GM18858 (cell line): ENCODE measurements at regions not wholly inside any gene's neighbourhood (a gene's known extent, or its start where the extent isn't known, plus 50 kb on each side); places are given as distances from the start of the nearest gene placed in this dataset.

Experiments
- ATAC-seq: cut with Tn5 transposase; IDR thresholded peaks from one replicate; pipeline ENCODE4 v1.9.1; 2021; ENCODE audit not compliant: unreplicated experiment

DNA sequence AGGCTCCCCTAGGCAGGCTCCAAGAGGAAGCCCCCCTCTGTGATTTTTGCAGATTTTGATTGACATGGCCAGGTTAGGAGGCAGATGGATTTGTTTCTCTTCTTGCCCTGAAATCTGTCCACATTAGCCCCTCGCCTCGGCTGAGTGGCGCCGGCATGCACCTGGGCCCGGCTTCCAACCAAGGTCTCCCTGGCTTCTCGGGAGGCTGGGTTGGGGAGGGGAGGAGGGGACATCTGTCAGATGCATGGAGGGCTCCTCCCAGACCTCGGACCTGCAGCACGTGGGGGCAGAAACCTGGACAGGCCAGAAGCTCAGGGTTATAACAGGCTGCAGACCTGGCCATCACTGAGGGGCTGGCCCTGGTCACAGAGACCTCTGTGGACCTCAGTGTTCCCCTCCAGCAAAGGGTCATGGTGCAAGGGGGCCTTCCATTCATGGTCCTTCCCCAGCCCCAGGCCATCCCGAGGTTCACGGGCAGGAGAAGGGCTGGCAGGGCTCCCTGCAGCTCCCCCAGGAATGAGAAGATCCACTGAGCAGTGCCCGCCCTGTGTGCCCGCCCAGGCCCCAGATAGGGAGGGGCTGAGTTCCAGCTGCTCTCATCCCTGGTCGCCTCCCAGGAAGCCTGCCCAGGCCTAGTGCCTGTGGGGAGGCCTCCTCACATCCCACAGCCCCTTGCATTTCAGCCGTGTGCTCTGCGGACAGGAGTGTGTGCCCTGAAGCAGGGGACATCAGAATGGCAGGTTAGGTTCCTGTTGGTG lies 747.8 kb downstream of the BRD1 start:
- ATAC-seq: no peak

DNA sequence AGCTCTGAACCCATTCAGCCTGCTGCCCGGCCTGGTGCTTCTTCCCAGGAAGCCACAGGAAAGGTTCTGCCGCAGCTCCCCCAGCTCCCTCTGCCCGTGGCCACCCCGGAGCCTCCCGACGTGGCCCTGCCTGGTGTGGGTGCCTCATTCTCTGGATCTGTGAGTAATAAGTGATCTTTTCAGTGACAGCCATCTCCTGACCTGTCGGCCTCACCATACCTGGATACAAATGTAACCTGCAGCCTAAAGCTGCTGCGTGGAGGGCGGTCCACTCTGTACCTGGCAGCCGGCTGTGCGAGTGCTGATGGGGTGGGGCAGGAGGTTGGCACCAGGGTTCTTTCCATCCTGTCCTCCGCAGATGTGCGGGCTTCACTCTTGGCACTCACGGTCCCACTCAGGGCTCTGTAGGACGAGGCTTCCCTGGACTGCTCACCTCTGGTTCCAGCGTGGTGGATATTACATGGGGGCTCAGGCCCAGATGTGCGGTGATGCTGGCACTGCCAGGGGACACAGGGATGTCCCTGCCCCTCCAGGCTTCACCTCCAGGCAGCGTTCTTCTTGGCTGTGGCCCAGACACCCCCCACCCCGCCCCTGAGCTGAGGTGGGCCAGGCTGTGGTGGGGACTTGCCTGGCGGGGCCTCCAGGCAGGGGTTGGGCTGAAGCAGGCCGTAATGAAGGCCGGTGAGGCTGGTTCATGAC lies 748.5 kb downstream of the BRD1 start:
- ATAC-seq: no peak

DNA sequence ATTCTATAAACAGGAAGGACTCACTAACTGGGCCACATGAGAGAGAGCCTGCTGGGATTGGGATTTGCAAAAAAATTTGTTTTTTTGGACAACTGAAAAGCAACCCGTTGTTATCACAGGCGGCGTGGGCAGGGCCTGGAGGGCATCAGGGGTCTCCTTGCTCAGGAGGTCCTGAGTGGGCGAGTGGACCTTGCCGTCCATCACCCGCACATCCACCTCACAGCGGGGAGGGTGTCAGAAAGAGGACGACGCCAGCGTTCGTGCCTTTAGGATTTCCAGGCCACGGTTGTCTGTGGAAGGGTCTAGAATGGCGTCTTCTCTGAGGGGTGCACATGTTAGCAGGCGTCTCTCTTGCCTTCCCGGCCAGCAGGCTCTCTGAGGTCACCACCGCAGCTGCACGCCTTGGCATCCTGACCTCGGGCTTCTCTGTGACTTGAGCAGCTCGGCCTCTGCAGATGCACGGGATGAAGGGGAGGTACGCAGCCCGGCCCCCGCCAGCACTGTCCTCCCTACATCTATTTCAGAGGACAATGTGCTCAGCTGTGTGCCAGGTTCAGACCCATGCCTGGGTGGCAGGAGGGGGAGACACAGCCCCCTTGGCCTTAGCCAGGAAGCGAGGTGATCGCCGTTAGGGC lies 749.5 kb downstream of the BRD1 start:
- no peak for ATAC-seq

DNA sequence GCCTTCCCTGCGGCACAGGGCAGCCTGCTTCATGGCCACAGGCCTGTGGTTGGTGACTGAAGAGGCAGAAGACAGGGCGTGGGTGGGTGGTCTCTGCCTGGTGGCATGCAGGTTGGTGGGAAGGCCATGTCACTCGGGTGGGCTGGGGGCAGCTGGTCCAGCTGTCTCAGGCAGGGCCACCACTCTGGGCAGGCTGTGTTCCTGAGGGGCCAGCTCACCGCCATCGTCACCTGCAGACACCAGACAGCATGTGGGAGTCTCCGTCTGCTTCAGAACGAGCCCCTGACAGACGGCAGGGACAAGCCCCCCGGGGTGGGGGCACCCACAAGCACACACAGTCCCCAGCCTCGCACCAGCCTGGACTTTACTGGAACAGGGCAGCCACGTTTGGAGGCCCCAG lies 750.1 kb downstream of the BRD1 start:
- no peak for ATAC-seq

DNA sequence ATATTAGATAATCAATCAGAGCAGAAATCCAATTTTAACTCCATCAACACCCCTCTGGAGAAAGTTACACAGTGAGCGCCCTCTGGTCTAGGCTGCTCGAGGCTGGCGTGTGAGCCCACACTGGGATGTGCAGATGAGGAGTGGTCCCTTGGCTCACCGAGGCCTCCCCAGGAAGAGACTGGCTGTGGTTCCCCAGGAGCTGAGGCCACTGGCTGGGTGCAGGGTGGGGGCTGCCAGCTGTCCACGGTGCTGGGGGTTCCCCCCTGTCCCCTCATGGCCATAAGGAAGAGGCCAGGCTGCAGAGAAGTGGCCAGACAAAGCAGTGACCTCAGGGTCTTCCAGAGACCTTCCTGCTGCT lies 750.7 kb downstream of the BRD1 start:
- no peak for ATAC-seq

DNA sequence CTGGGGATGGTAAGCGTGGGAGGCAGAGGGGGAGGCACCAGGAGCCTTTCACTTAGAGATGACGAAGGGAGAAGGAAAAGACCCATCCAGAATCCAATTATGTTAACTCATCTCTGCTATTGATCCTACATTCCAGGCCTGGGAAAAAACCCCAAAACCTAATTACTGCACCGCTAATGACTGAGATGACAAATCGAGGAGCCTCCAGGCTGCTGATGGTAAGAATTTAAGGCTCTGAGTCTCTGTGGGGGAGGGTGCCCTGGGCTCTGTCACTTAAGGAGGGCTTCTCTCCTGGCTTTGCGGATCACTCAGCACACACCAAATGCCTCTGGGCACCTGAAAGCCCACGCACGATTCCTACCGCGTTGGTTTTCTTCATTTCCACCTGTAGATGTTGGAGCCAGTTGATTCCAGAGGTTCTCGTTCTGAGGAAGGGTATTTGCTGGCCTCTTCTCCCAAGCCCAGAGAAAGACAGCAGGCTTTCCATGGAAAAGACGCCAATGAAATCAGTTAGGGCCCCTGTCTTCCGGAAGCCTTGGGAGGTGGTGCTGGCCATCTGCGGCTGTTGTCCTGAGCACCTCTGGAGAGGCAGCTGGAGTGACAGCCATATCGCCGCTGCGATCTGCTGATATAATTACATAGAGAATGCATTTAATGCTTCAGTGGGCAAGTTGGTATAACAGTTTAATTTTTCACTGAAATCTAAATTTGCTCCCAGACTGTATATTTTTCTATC lies 751.2 kb downstream of the BRD1 start:
- no peak for ATAC-seq

DNA sequence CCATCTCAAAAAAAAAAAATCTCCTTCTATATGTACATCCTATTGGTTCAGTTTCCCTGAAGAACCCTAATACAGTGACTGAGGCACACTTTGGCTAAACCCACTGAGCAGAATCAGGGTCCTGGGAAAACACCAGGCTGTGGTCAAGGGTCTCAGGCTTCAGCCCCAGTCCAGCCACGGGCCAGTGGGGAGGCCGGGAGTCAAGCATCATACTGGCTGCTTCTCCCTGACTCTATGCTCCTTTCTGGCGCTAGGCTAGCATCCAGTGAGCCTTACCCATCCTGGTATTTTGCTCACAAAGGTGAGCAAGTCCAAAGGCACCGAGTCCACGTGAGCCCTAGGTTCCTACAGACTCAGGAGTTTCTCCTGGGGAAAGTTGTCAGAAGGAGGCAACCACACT lies 752.5 kb downstream of the BRD1 start:
- ATAC-seq: no peak

DNA sequence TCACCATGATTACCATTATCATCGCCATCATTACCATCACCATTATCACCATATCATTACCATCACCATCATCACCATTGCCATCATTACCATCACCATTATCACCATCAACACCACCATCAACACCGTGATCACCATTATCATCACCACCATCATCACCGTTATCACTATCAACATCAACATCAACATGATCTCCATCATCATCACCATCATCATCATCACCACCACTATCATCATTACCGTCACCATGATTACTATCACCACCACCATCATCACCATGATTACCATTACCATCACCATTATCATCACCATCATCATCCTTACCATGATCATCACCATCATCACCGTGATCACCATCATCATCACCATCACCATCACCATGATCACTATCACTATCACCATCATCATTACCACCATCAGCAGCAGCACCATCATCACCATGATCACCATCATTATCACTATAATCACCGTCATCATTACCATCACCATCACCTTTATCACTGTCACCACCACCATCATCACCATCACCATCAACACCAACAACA lies 753.7 kb downstream of the BRD1 start:
- ATAC-seq: no peak

DNA sequence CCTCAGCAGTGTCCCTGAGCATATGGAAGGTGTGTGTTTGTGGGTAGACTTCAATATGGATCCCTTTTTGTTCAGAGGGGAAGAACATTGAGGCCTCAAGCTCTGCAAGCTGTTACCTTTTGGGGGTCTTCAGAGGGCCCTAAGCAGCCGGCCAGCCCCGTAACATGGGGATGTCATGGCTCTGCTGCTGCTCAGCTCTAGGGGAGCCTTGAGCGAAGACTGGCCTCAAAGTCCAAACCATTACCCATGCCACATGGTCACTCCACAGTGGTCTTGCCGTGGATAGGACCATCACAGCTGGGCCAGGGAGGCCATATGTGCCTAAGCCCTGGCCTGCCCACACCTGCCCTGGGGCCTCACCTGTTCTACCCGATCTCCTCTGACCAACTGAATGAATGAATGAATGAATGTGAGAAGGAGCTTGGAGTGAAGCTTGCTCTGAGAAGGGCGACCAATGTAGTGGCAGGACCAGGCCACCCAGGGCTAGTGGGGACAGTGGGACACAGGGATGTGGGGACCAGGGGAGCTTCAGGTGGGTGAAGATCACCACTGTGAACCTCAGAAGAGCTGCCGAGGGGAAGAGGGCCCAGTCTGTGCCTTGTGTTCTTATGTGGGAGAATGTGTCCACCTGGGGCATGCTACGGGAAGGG lies 754.6 kb downstream of the BRD1 start:
- no peak for ATAC-seq

DNA sequence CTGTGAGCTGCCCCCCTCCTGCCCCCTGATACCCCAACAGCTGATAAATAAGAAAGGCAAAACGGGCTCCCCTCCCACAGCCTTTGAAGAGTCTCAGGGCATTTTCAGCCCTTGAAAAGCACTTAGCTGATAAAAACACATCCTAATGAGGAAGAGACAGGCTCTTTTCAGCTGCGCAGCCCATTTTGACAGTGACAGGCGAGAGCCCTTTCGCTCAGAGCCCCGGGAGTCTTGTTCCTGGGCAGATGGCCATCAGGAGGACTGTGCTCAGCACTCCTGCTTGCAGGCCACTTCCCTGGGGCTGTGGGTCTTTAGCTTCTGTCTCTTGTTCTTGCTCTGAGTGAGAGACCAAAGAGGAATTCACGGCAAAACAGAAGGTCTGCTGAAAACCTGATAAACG lies 757.2 kb downstream of the BRD1 start:
- no peak for ATAC-seq

DNA sequence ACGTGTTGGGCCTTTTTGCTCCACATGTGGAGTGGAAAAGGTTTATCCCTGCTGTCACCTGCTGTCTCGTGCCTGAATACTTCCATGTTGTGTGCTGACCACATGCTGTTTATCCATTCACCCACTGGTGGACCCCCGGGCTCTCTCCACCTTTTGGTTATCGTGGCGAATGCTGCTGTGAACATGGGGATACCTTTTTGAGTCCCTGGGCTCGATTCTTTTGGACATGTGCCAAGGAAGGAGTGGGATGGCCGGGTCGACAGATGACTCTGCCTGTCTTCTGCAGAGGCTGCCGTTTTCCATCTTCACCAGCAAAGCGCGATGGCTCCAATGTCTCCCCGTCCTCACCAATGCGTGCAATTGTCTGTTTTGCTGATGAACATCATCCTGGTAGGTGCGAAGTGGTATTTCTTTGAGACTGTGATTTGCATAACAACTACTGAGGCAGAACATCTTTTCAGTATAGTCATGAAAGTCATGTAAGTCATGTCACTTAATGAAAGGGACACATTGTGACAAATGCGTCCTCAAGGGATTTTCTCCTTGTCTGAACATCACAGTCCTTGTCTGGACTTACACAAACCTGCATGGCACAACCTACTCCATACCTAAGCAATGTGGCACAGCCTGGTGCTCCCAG lies 758.7 kb downstream of the BRD1 start:
- ATAC-seq: no peak

DNA sequence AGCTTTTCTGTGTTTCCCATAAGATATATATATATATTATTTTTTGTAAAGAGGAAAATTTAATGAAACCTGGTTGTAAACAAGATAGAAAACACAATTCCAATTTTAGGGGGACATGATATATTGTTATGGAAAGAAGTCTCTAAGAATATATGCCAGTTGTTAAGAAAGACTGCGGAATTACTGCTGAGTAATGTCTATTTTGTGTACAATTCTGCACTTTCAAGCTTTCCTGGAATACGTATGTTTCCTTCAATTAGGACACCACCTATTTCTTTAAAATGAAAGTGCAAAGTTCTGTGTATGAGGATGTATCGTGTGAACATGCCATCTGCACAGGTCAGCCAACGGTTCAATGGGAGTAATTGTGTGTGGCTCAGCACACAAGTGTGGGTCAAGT lies 760.2 kb downstream of the BRD1 start:
- no peak for ATAC-seq

DNA sequence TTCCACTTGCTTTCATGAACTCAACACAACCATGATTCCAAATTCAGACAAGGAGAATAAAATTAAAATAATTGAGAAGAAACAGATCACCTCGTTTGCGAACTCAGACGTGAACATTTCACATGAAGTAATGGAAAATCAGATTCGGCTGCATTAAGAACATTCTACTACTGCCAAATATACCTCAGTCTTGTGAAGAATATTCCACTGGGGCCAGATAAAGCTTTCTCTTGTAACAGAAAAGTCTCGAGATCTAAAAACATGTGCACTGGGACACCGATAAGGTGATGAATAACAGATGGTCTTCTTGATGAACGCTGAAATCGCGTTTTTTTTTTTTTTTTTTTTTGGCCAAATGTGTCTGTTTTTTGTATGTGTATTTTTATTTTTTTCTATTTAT lies 761.1 kb downstream of the BRD1 start:
- ATAC-seq: no peak

DNA sequence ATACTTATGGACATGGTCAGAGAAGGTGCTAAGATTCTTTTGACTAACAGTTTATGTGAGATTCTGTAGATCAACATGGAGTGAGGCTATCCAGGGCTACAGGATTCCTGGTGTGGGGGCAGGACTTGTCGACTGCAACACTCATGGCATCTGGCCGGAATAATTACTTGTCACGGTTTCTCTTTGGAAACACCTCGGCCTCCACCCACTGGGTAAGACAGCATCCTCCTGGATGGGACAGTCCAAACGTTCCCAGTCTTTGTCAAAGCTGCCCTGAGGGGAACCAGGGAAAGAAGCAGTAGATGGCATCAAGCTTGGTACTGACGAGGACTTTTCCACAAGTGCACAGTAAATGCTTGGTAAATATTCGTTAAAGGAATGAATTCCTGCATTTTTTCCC lies 762.8 kb downstream of the BRD1 start:
- no peak for ATAC-seq

DNA sequence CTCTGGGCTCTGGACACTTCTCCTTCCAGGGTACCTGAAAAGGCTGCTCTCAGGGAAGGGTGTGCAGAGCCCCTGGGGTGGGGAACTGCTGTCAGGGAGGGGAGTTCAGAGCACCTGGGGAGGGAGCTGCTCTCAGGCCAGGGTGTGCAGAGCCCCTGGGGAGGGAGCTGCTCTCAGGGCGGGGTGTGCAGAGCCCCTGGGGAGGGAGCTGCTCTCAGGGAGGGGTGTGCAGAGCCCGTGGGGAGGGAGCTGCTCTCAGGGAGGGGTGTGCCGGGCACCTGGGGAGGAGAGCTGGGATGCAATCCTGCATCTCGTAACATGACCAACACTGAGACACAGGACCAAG lies 764.2 kb downstream of the BRD1 start:
- no peak for ATAC-seq

DNA sequence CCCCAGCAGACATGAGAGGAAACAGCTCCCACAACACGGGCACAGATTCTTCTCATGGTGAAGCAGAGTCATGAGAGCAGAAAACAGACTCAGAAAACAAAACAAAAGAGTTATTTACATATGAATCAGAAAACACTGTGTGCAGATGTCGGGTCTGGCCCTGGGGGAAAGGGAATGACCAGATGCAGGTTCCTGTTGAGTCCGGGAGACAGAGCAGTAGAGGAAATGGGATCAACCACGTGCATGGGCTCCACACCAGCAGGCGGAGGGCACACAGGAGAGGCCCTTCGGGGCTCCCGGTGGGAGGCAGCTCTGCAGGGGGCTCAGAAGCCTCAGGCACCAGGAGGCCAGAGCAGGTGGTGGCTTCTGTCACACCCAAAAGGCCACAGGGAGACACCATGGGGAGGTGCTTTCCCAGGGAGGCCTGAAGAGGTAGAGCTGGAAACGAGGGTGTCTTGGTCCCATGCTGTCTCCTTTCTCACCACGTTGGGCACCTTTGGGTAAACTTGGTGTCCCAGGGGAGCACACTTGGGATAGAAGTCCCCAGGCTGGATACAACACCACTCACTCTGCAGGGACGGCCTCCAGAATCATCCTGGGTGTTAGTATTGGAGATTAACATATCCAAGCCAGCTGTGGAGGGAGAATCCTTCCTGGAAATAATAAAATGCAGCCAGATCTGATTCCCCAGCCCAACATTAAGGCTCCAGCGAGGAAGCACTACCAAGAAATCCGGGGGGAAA lies 764.7 kb downstream of the BRD1 start:
- no peak for ATAC-seq

DNA sequence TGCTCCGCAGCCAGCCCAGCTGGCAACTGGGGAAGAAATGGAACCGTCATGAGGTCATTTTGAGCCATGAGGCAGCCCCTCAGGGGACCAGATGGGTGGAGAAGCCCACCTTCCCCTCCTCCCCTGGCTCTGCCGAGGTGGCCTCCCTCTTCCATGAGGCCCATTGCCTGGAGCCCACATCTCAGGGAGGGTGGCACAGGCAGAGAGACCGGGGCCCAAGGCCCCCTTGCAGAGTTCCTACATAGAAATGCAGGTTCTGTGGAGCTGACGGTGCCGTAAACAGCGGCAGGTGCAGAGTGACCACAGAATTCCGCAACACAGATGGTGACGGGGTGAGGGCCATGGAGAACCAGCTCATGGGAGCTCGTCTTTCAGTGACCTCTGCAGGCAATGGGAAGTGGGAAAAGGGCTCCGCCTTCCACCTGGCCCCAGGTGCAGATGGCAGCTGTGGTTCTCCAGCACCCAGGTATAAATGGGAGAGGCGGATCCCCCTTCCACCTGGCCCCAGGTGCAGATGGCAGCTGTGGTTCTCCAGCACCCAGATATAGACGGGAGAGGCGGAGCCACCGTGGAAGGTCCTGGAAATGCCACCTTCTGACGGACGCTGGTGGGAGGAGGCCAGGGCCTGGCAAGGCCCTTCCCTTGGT lies 765.4 kb downstream of the BRD1 start:
- no peak for ATAC-seq

DNA sequence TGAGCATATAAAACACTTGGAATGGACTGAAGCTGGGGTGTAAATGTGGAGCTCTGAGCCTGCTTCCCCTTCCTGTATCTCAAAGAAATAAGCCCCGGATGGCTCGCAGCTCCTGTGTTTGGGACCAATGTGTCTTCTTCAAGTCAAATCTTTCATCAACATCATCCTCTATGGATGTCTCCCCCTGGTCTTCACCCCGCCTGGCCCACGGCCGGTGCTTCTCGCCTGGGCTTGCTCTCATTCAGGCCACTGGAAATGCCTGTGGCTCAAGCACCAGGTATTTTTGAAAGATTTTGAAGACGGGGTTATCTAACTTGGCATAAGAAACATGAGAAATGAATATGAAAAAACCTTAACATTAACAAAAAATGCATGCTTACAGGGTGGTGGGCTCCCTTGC lies 769.8 kb downstream of the BRD1 start:
- ATAC-seq: no peak

DNA sequence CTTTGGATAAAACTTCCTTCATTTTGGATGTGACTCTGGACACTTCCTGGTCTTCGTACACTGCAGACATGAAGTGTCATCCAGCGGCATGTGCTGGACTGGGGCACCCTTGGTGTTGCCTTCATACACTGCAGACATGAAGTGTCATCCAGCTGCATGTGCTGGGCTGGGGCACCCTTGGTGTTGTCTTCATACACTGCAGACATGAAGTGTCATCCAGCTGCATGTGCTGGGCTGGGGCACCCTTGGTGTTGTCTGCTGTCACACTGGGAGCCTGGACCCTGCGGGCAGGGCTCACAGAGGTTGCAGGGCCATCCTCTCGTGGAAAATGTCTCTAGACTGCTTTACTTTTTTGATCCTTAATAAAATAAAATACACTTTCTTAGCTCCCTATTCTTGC lies 771.4 kb downstream of the BRD1 start:
- ATAC-seq: no peak
